Brain microvascular endothelial cell (primary cell): ENCODE measurements at regions not wholly inside any gene's neighbourhood (a gene's known extent, or its start where the extent isn't known, plus 50 kb on each side); places are given as distances from the start of the nearest gene placed in this dataset.

Source experiments
- DNase-seq: peaks from one replicate; pipeline ENCODE4 v3.0.0-alpha.2; 2020
- H3K27ac ChIP-seq: fragments of 250-450 bp; sonication (Bioruptor Pico); 2 replicates; pipeline ENCODE4 v1.5.1; 2020; ENCODE audit warnings: mild to moderate bottlenecking, moderate library complexity
- H3K27me3 ChIP-seq: fragments of 250-450 bp; sonication (Bioruptor Pico); replicated peaks from 2 replicates; pipeline ENCODE4 v1.5.1; 2020; ENCODE audit warnings: mild to moderate bottlenecking
- H3K36me3 ChIP-seq: fragments of 250-450 bp; sonication (Bioruptor Pico); replicated peaks from 2 replicates; pipeline ENCODE4 v1.5.1; 2020; ENCODE audit warnings: mild to moderate bottlenecking
- H3K4me3 ChIP-seq: 2 replicates; pipeline ENCODE4 v1.5.1; 2011; ENCODE audit warnings: low read depth, mild to moderate bottlenecking, control low read depth, low read length, moderate library complexity
- in situ Hi-C: cut with HindIII; loops from 2 replicates; pipeline ENCODE4 v1.10.0; 2017; ENCODE audit warnings: low sequenced_read_pairs, low pct_ligation_motif_present
- TF ChIP-seq, protein P1 (sequence below): IDR thresholded peaks from 2 replicates; pipeline ENCODE4 v1.5.1; 2011; ENCODE audit warnings: low read depth, mild to moderate bottlenecking, moderate library complexity, low read length, control low read depth, inconsistent platforms; ENCODE audit errors: missing control alignments

DNA sequence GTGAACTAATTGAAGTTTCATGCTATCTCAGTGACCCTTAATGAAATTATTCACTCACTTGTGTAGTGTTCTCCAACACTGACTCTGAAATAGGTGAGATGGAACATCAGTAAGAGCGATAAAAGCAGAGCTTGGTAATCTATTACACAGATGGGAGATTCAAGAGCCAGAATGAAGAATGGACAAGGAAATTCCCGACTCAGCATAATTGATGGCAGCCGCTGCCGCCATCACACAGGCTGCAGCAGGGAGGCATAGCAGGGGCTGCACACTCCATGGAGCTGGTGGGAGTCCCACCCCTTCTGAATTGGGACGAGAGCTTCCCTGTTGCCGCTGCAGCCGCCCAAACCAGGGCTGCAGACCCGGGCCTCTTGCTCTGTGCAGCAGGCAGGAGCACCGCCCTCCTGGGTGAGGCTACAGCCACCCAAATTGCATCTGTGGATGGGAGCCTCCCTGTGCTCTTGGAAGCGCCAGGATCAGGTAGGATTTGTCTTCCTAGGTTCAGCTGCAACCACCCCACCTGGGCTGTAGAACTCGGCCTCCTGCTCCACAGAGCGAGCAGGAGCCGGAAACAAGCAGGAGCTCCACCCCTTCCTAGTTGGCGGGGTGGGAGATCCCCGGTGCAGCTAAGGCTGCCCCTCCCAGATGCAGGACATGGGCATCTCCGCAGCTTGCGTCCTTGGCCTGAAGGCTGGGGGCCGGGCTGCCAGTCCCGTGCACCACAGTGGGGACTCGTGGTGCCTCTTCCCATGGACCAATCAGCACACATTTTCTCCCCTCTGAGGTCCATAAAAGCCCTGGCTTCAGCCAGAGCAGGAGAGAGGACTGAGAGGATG, 535.1 kb upstream of the LUZP2 start:
- Histone ChIP-seq H3K4me3 (no peak overlapping the region), H3K27me3 (no peaks in the 10 kb centered on the region), H3K36me3 (no peaks in the 10 kb centered on the region), H3K27ac (no peak overlapping the region)
- TF ChIP-seq, protein P1, sequence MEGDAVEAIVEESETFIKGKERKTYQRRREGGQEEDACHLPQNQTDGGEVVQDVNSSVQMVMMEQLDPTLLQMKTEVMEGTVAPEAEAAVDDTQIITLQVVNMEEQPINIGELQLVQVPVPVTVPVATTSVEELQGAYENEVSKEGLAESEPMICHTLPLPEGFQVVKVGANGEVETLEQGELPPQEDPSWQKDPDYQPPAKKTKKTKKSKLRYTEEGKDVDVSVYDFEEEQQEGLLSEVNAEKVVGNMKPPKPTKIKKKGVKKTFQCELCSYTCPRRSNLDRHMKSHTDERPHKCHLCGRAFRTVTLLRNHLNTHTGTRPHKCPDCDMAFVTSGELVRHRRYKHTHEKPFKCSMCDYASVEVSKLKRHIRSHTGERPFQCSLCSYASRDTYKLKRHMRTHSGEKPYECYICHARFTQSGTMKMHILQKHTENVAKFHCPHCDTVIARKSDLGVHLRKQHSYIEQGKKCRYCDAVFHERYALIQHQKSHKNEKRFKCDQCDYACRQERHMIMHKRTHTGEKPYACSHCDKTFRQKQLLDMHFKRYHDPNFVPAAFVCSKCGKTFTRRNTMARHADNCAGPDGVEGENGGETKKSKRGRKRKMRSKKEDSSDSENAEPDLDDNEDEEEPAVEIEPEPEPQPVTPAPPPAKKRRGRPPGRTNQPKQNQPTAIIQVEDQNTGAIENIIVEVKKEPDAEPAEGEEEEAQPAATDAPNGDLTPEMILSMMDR, result no peak
- no peak for DNase-seq
- in situ Hi-C loops, result no loop called here

DNA sequence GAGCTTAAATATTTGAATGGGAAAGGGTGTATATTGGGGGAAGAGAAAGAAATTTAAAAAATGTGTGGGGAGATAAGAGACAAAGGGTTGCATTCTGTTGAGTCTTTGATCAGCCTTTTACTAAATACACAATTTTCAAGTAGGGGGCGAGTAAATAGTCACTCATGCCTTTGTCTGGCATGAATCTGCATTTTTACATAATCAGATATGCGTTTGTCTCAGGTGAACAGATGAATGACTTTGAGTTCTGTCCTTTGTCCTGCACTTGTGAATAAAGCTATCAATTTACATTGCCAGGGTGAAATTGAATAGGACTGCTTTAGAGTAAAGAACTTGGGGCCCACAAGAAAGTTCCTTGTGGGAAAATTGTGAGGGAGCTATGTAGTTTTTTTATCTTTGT, 523.6 kb upstream of the LUZP2 start:
- Histone ChIP-seq H3K36me3 (no peaks in the 10 kb centered on the region), H3K4me3 (no peak overlapping the region), H3K27me3 (no peaks in the 10 kb centered on the region), H3K27ac (no peak overlapping the region)
- in situ Hi-C loops, result no loop called here
- TF ChIP-seq, protein P1, result no peak
- DNase-seq, result no peak

DNA sequence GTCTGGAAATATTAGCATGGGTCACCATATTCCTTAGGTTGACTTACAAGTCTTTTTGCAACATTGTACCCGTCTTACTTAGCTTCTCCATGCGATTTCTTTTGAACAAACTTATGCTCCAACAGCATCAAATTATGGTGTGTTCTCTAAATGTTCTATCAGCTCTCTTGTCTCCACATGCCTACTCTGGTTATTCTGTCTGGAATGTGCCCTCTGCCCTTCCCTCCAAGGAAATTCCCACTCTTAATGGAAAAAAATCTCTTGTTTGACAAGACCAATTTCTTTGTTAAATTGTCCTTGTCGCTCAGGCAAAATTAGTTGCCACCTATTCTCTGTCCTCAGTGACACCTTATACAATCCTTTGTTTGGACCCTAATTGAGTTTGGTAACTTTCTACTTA, 522.8 kb upstream of the LUZP2 start:
- in situ Hi-C loops, result no loop called here
- TF ChIP-seq, protein P1, result no peak
- no peak overlapping the region for H3K4me3 ChIP-seq
- H3K36me3 ChIP-seq, result no peaks in the 10 kb centered on the region
- no peaks in the 10 kb centered on the region for H3K27me3 ChIP-seq
- no peak for DNase-seq
- H3K27ac ChIP-seq, result no peak overlapping the region

DNA sequence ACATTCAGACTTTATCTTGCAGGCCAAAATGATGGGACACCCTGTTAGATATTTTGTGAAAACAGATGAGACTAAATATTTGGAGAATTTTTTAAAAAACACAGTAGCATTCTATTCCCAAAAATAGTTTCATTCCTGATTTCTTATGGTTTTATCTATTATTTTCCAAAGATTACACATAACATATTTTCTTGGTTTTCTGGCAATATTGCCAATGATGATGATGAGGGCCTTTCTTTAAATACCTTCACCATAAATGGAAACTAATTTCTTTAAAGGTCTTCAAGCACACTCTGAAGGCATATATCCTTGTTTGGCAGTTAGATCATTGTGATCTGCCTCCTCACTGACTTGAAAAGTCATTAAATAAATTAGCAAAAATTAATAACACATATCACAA, 522.3 kb upstream of the LUZP2 start:
- DNase-seq, result no peak
- in situ Hi-C loops, result no loop called here
- TF ChIP-seq, protein P1, result no peak
- H3K4me3 ChIP-seq, result no peak overlapping the region
- H3K27me3 ChIP-seq, result no peaks in the 10 kb centered on the region
- H3K27ac ChIP-seq, result no peak overlapping the region
- H3K36me3 ChIP-seq, result no peaks in the 10 kb centered on the region

DNA sequence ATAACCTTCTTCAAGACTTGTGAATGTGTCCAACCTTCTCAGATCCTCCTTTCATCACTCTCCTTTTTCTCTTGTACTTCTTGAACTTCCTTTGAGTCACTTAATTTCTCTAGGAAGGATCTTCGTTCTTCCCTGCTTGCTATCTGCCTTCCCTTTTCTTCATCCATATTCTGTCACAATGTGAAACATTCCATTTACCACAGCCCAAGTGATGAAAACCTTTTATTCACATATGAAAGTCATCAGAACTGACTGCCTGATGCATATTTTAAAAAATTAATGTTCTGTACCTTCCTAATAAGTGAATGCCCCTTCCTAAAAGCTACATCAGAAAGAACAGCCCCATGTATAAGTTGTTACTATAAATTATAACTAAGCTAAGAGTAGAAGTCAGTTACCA, 520.4 kb upstream of the LUZP2 start:
- no peak for DNase-seq
- Histone ChIP-seq H3K27ac (peak overlapping the region; percentile 85), H3K36me3 (no peaks in the 10 kb centered on the region), H3K27me3 (no peaks in the 10 kb centered on the region), H3K4me3 (no peak overlapping the region)
- in situ Hi-C loops, result no loop called here
- TF ChIP-seq, protein P1, result no peak

DNA sequence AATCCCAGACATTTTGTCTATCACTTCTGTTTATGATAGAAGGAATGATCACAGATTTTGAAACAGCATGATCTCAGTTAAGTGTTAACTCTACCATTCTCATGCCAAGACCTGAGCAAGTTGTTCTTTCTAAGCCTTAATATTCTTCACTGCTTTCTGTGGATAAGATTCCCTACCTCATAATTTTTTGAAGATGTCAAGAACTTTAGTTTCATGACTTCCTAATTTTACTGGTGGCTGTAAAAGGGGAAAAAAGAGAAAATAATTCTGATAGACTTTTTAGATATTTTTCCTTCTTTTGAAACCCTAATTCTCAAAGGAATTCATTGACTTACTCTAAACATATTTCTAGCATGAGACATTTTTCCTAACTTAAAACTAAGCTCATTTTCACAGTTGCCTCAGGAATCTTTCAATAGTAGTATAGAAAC, 520.0 kb upstream of the LUZP2 start:
- H3K36me3 ChIP-seq, result no peaks in the 10 kb centered on the region
- DNase-seq, result no peak

More for the DNA sequence above, 520.0 kb upstream of the LUZP2 start:
- peak overlapping the region; percentile 85 for H3K27ac ChIP-seq
- H3K27me3 ChIP-seq, result no peaks in the 10 kb centered on the region
- in situ Hi-C loops, result no loop called here
- TF ChIP-seq, protein P1, result no peak
- no peak overlapping the region for H3K4me3 ChIP-seq
